Adrenal gland (tissue), 9 donors: ENCODE measurements at regions not wholly inside any gene's neighbourhood (a gene's known extent, or its start where the extent isn't known, plus 50 kb on each side); places are given as distances from the start of the nearest gene placed in this dataset.

Experiments used
- DNase-seq, 7 donors: peaks; one replicate each; pipeline ENCODE4 v3.0.0-alpha.2; 2019 to 2020
- H3K27ac ChIP-seq, 5 donors: fragments of 200-600 bp; sonication (generic) in 4 of 5; 1 replicate in 3 of 5; 2 replicates in 2 of 5; pipeline versions ENCODE4 v1.5.1 to v1.8.0; 2016 to 2020; ENCODE audit warnings: mild to moderate bottlenecking in 1 of 5
- H3K27me3 ChIP-seq: fragments of 200-600 bp; 2 replicates; pipeline ENCODE4 v1.8.0; 2021
- H3K36me3 ChIP-seq, 2 donors: fragments of 200-600 bp; replicated peaks in 1 of 2; 1 replicate in 1 of 2; 2 replicates in 1 of 2; pipeline versions ENCODE4 v1.5.1 to v1.8.0; 2018 to 2022
- H3K4me1 ChIP-seq, 2 donors: fragments of 200-600 bp; replicated peaks in 1 of 2; 1 replicate in 1 of 2; 2 replicates in 1 of 2; pipeline versions ENCODE4 v1.5.1 to v1.8.0; 2018 to 2021
- H3K4me3 ChIP-seq, 4 donors: fragments of 200-600 bp; sonication (generic) in 3 of 4; one replicate each; pipeline ENCODE4 v1.5.1; 2016 to 2018
- H3K9me3 ChIP-seq, 3 donors: fragments of 200-600 bp; sonication (generic) in 1 of 3; replicated peaks in 1 of 3; 1 replicate in 2 of 3; 2 replicates in 1 of 3; pipeline versions ENCODE4 v1.5.1 to v1.8.0; 2016 to 2021
- CTCF ChIP-seq, 6 experiments: fragments of 450-650 bp in 4 of 6; fragments of 200-600 bp in 2 of 6; sonication (generic) in 1 of 6; IDR thresholded peaks; 1 replicate in 5 of 6; 2 replicates in 1 of 6; pipeline versions ENCODE4 v1.5.1 to v1.8.0; 2016 to 2021; ENCODE audit warnings: antibody characterized with exemption in 6 of 6, mild to moderate bottlenecking in 2 of 6, moderate library complexity in 1 of 6
- POLR2A ChIP-seq, 2 donors: fragments of 450-650 bp; IDR thresholded peaks; one replicate each; pipeline ENCODE4 v1.6.1; 2017; ENCODE audit warnings: antibody characterized with exemption in 2 of 2, mild to moderate bottlenecking in 2 of 2, moderate library complexity in 1 of 2
- WGBS, 4 donors: extraction: QIAGEN DNeasy Blood & Tissue Kit in 2 of 4; methylation state at CpG; one replicate each; pipeline versions ENCODE4 v1.1.5 to v1.1.7; 2013 to 2017; 5-methylcytosine and 5-hydroxymethylcytosine counted together
- intact Hi-C, 2 donors: fragments of 100-400 bp; cut with DNase I; formaldehyde crosslinking; loops; one replicate each; pipeline versions ENCODE4 v1.14.1 to v1.15.0; 2022 to 2023
- donor health status: healthy with polysubstance abuse.
- donor health status: Bipolar disorder and iron deficiency.
- donor health status: DM: yes; HTN: yes; CAD: no.
- donor health status: DM: no; HTN: no; CAD: no.
- donor health status: DM: no; HTN: no; CAD: no.

GRCh38 chr18:61729322-61729721 lies 163.5 kb downstream of the RNF152 start:
- intact Hi-C loops = no loop called here
- no peaks in the 10 kb centered on the region for H3K9me3 ChIP-seq
- H3K27ac ChIP-seq = no peak overlapping the region
- peaks cover 6 to 14% of the 10 kb centered on the region in 2 donors for H3K4me1 ChIP-seq
- H3K4me3 ChIP-seq = no peak overlapping the region
- no peak for DNase-seq
- H3K27me3 ChIP-seq = no peaks in the 10 kb centered on the region
- no peaks in the 10 kb centered on the region for H3K36me3 ChIP-seq
- TF ChIP-seq CTCF (IDR thresholded peaks at IDR 0.05) (no peak), POLR2A (IDR thresholded peaks at IDR 0.05) (no peak)

DNA sequence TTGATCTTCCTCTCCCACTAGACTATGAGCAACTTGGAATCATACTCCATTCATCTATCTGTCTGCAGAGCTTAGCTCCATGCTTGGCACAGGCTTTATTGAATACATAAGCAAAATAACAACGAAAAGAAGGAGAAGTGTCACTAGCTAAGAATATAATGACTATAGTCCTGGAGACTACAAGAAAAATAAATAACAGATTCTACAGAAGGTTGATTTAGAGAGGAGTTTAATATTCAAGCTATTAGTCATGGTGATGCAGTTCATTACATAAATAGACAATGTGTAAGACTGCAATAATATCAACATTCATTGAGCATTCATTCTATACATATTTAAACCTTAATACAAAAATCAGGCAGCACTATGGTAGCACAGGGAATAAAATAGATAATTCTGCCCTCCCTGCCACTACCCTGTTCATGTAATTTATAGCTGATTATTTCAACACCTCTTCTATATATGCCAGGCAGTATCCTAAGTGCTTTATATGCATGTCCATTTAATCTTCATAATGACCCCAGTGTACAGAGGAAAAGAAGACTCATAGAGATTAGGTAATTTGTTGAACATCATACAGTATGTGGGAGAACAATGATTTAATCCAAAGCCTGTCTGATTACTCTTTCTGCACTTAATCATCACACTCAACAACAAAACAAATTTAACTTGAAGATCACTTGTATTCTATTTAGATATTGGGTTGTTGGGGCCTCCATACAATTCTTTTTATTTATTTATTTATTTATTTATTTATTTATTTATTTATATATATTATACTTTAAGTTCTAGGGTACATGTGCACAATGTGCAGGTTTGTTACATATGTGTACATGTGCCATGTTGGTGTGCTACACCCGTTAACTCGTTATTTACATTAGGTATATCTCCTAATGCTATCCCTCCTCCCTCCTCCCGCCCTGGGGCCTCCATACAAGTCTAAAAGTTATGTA lies 165.3 kb downstream of the RNF152 start:
- Histone ChIP-seq H3K9me3 (no peaks in the 10 kb centered on the region), H3K4me3 (no peak overlapping the region), H3K36me3 (no peaks in the 10 kb centered on the region), H3K4me1 (no peaks in the 10 kb centered on the region), H3K27ac (no peak overlapping the region), H3K27me3 (no peaks in the 10 kb centered on the region)
- DNase-seq = no peak
- WGBS, 4 donors = 75 to 91% (median 88%) methylated on average over 4 of the region's 4 CpGs
- intact Hi-C loops = no loop called here
- TF ChIP-seq POLR2A (IDR thresholded peaks at IDR 0.05) = no peak
- no peak for TF ChIP-seq CTCF (IDR thresholded peaks at IDR 0.05)

- no peaks in the 10 kb centered on the region for H3K27me3 ChIP-seq
- intact Hi-C loops = no loop called here
- no peaks in the 10 kb centered on the region for H3K9me3 ChIP-seq
- H3K4me3 ChIP-seq = no peak overlapping the region
- WGBS, 4 donors = 83 to 90% (median 88%) methylated on average over 8 of the region's 8 CpGs
- no peak for DNase-seq
- H3K4me1 ChIP-seq = no peaks in the 10 kb centered on the region
- H3K27ac ChIP-seq = no peak overlapping the region
- no peak for TF ChIP-seq CTCF (IDR thresholded peaks at IDR 0.05)
- TF ChIP-seq POLR2A (IDR thresholded peaks at IDR 0.05) = no peak
- H3K36me3 ChIP-seq = no peaks in the 10 kb centered on the region
Observed at GRCh38 chr18:61724532-61724931, 168.3 kb downstream of the RNF152 start.

DNA sequence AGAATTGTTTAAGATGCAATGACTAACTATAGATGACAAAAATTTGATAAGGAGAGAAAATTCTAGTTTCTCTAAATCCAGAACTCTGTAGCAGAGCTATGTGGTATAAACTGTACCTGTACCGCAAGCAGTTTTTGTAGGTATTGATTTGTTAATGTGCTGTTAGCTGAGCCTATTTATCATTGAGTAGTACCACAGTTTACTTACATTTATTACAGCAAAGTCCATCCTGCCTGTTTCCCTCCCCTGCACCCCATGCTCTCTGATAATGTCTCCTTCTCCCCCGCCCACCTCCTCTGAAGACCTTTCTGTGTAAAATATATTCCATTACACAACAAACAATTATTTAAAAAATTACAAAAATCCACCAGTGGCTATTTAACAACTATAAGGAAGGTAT lies 170.6 kb downstream of the RNF152 start:
- Histone ChIP-seq H3K4me1 (no peaks in the 10 kb centered on the region), H3K9me3 (no peaks in the 10 kb centered on the region), H3K36me3 (no peaks in the 10 kb centered on the region), H3K27ac (no peak overlapping the region), H3K4me3 (no peak overlapping the region), H3K27me3 (no peaks in the 10 kb centered on the region)
- TF ChIP-seq POLR2A (IDR thresholded peaks at IDR 0.05) = no peak
- WGBS, 4 donors = 91 to 96% (median 92%) methylated on average over 2 of the region's 2 CpGs
- intact Hi-C loops = no loop called here
- DNase-seq = no peak

- WGBS, 4 donors = 59 to 73% (median 62%) methylated on average over 5 of the region's 5 CpGs
Observed at GRCh38 chr18:61720496-61720895, 172.3 kb downstream of the RNF152 start.

More at GRCh38 chr18:61720496-61720895, 172.3 kb downstream of the RNF152 start:
- Histone ChIP-seq H3K27me3 (no peaks in the 10 kb centered on the region), H3K4me3 (no peak overlapping the region), H3K4me1 (no peaks in the 10 kb centered on the region), H3K27ac (no peak overlapping the region), H3K36me3 (no peaks in the 10 kb centered on the region), H3K9me3 (no peaks in the 10 kb centered on the region)
- TF ChIP-seq CTCF (IDR thresholded peaks at IDR 0.05) (no peak), POLR2A (IDR thresholded peaks at IDR 0.05) (no peak)
- no peak for DNase-seq
- intact Hi-C loops = no loop called here
